Astrocyte of the hippocampus (primary cell): ENCODE measurements at regions not wholly inside any gene's neighbourhood (a gene's known extent, or its start where the extent isn't known, plus 50 kb on each side); places are given as distances from the start of the nearest gene placed in this dataset.
"Not testable (repeated sequence)": the region's sequence is repeated elsewhere in the genome, so short reads cannot be mapped to it uniquely, and the experiment has no call there.

Experiments used
- DNase-seq: peaks from one replicate; pipeline ENCODE4 v3.0.0; 2011; ENCODE audit warnings: low read depth, low spot score

DNA sequence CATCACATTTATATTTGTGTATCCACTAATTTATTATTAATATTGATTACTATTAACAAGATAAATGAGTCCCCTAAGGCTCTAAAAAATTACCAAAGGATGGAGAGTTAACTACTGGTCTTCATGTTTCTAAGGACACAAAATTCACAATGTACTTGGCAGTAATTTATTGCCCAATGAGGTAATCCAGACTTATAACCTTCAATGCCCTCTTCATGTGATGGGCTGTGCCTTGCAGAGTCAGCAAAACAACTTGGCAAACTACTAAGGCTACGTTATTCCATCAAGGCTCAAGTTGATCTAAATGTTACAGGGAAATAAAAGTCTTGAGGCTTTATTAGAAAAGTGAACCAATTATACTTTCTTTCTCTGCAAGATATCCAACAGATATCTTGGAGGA is 804.9 kb upstream of the NXPH2 start:
- no peak for DNase-seq

DNA sequence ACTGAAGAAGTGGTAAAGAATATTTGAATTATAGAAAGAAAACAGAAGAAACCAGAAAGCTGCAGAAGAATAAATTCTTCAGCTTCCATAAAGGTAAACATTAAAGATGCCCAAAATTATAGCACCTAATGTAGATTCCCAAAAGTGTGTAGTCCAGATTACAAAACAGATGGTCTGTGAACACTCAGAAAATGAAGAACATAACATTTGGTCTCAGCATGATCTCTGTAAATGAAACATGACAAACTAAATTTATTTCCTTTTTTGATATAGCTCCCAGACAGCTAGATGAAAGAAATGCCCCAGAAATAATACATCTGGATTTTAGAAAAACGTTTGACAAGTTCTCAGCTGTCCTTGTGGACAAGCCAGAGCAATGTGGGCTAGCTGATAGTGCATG is 794.2 kb upstream of the NXPH2 start:
- DNase-seq = no peak

DNA sequence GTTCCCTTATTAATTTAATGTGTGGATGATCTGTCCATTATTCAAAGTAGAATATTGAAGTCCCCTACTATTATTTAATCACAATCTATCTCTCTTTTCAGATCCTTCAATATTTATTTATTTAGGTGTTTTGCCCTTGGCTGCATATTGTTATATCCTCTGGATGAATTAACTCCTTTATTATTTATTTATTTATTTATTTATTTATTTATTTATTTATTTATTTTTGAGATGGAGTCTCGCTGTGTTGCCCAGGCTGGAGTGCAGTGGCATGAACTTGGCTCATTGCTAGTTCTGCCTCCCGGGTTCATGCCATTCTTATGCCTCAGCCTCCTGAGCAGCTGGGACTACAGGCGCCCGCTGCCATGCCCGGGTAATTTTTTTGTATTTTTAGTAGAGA is 776.6 kb upstream of the NXPH2 start:
- DNase-seq = no peak

DNA sequence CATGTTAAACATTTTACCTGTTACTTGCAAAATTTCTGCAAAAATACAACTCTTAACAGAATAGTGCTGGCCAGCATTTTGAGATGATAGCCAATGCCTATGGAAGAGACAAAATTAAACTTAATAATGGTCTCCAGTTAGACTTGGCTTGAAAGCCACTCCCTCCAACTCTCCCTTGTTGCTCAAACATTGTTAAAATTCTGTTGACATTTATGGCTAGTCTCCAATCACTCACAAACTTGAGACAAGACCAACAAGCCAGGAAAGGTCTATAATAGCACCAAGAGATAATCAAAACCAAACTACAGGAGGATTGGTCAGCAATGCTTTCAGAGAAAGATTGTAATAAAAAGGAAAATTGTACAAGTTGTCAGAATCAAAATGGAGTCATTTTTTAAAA is 770.7 kb upstream of the NXPH2 start:
- DNase-seq = no peak

DNA sequence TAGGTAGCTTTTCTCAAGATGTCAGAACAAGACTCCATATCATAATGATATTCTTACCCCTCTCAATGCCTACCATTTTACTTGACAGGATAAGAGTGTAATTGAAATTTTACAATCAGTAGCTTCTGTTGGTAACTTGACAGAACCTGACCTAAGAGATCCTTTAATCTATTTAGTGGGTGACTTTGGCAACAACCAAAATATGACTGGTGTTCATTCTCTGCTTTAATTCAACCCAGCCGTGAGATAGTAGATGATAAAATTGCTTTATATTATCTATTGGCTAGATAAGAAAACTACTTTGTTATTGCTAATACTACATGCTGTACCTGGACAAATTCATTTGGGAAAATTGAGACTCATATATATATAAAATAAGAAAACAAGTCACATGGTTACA is 770.2 kb upstream of the NXPH2 start:
- no peak for DNase-seq

DNA sequence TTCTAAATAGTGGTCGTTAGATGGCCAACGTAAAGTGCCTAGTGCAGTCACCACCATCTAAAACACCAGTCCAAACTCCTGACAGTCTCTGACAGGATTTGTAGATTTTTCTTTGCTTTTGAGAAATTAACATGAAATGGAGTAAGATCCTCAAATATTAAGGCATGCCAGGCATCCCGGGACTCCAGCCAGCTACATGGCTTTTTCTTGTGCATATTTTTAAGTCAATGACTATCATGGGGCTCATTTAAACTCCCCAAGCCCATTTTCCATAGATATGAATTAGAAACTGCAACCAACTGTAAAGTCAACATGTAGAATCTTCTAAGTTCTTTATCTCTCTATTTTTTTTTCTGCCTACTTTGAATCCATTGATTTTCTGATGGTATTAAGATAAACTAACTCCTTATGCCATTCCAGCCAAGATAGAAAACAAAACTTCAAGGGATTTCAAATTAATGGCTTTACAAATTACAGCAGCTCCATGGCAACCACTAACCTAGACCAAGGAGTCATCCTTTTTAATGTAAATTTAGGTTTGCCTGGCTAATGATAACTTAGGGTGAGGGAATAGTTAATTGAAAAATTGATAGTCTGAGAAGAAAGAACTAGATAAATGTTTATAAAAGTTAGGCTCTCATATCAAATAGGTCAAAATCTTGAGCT is 764.1 kb upstream of the NXPH2 start:
- DNase-seq = peak; percentile 28

DNA sequence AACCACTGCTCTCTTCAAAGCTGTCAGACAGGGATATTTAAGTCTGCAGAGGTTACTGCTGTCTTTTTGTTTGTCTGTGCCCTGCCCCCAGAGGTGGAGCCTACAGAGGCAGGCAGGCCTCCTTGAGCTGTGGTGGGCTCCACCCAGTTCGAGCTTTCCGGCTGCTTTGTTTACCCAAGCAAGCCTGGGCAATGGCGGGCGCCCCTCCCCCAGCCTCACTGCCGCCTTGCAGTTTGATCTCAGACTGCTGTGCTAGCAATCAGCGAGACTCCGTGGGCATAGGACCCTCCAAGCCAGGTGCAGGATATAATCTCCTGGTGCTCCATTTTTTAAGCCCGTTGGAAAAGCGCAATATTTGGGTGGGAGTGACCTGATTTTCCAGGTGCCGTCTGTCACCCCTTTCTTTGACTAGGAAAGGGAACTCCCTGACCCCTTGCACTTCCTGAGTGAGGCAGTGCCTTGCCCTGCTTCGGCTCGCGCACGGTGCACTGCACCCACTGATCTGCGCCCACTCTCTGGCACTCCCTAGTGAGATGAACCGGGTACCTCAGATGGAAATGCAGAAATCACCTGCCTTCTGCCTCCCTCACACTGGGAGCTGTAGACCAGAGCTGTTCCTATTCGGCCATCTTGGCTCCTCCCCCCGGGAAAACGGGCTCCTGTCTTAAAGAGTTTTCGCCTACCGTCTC is 758.3 kb upstream of the NXPH2 start:
- DNase-seq = not testable (repeated sequence)

DNA sequence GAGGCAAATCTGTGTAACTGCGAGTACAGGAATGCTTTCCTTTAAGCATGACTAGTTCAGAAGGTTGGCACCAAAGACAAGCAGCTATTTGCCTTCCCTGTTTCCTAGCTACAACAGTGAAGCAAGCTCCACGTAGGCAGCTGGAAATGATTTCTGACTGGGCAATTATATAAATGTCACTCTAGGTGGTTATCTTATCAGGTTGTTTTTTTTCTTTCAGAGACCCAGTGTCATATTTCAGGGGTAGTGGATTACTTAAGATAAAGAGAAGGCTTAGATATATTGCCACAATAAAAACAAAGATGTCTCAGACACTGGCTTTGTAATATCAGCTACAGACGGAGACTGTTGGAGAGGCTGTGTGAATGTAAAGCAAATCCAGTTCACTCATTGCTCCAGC is 748.9 kb upstream of the NXPH2 start:
- DNase-seq = peak; percentile 63

DNA sequence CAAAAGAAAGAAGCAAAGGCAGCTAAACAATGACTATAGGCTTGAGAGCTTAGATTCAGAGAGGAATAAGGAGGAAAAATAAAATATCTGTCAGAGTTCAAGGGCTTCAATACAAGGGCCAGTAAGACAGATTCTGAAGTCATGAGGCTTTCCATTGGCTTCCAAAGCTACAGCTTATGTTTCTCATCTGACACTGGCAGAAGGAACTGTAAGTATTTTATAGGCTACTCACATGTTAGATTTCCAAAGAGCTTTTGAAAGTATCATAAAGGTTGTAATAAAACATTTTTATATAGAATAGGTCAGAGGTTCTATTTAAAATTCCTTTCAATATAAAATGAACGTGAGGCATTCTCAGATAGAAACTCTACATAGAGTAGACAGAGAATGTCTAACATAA is 746.6 kb upstream of the NXPH2 start:
- no peak for DNase-seq

DNA sequence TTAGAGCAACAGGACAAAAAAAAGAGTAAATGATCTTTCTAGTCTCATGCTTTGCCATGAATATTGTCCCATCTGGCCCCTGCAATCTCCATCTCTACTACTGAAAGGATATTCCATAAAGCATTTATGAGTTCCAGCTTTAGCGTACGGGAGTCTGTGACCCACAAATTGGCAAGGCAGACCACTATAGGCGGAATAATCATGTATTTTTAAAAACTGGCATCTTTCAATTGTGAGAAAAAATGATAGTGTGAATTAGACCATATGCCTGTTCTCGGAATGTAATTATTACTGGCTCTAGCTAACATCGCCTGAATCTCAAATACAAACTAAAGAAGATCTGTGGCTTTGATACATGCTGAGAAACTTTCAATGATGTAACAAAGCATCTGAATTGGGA is 738.1 kb upstream of the NXPH2 start:
- no peak for DNase-seq

DNA sequence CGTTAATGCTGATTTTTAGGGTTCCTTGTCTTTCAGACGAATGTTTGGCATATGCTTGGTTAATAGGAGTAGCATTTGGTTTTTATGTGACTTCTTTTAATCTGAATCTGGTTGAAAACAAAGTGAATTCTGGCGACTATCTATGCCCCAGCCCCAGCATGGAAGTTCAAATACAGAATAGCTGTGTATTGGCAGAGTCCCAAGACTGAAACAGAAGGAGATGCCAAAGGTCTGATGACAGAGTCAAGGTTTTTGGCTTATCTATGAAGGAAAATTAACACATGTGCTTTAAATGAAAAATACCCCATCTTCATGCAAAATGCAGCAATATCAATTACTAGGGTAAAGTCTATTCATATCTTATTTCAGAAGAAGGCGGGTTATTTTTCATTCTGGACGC is 734.8 kb upstream of the NXPH2 start:
- DNase-seq = peak; percentile 3

DNA sequence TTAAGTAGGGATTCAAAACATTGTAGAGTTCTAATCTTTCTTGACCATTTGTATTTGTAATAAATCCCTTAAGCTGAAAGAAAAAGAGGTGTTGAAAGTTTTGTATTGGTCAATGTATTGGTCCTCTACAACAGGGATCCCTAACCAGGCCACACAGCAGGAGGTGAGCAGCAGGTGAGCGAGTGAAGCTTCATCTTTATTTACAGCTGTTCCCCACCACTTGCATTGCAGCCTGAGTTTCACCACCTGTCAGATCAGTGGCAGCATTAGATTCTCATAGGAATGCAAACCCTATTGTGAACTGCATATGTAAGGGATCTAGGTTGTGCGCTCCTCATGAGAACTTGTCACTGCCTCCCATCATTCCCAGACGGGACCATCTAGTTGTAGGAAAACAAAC is 715.7 kb upstream of the NXPH2 start:
- no peak for DNase-seq

DNA sequence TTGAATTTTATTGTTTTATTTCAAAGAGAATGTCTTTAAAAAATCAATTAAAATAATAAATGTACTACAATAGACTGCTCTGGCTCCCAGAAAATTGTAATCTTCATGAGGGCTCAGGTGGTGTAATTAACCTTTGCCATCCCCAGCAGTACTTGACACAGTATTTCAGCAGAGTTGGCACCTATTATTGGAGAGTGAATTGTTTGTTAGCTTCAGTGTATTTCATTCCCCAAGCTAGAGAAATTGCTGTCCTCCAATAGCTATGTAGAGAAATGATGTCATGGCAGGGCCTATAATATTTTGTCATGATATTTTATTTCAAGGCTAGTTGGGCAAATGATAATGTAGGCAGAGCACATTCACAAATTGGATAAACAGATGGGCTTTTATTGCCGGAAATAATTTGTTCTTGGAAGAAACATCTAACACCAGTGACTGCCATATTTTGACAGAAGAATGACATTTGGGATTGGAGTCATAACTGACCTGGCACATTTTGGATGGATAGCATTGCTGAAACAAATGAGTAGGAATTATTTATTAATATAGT is 712.0 kb upstream of the NXPH2 start:
- no peak for DNase-seq

DNA sequence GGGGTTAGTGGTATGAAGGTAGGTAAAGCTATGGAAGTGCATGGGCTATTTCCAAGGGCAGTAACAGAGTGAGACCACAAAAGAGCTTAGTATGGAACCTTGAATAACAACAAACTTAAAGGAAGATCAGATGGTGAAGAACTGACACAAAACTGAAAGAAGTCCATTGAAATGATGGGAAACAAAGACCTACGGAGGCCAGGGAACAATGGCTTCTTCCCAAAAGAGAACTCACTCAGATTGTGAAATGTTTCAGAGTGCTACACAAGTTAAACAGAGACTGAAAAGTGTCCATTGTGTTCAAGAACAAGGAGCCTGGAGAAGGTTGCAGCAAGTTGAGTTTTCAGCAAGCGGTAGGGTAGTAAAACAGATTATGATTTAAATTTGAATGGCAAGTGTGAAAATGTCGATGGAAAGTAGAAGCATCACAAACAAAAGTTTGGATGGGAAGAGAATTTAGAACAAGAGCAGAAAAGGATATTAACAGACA is 700.0 kb upstream of the NXPH2 start:
- DNase-seq = no peak

DNA sequence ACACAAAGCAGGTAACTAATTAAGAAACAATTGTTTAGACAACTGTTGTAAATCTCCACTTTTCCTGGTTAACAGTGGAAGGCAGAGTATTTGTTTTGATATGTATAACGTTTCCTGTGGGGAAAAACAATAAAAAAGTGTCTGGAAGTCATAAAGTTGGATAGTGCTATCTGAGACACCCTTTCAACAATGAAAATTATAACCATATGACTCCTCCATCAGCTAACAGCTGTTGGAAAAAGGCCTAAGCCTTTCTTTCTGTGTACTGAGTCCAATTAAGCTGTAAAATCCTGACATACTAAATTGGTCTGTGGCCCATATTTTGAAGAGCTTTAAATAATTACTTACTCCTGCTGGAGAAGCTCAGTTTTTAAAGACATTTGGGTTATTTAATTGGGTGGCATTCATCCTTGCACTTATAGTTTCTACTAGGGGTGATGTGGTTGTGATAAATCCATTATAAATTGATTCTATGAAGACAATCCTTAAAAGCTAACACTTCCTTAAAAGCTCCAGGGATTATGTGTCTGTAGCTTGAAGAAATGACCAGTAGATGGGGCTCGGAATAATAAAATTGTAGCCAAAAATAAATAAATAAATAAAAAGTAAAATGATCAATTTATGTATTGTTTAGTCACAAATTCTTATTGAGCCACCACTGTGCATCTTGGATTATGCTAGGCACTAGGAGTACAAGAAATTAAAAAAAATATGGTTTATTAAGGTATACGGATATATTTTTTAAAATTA is 698.1 kb upstream of the NXPH2 start:
- no peak for DNase-seq

DNA sequence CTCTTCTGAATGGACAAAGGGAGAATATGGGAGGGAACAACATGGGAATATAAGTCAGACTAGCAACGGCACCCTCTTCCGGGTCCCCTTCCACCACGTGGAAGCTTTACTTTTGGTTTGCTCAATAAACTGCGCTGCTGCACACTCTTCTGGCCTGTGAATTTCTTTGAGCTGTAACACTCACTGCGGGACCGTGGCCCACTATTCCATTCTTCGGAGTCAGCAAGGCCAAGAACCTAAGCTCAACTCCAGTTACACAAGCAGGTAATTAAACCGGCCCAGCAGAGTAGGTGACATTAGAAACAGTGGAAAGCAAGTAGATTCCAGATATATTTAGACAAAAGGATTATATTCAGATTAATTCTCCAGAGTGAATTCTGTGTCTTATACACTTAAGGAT is 697.4 kb upstream of the NXPH2 start:
- no peak for DNase-seq

DNA sequence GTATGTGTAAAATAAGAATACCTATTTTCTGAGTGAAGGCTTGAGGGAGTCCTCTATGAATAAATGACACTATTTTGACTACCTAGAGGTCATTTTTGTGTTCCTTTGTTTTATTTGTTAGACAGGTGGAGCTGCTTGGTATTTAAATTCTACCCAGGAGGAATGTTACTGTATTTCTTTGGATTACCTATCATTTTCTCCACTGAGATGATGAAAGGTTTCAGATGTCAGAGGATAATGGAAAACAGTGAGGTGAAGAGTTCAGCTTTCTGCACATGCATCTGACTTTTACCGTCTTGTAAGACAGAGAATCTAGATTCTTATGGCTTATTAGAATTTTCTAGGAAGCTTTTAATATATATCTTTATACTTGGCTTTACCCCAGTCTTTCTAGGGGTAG is 689.8 kb upstream of the NXPH2 start:
- DNase-seq = no peak

DNA sequence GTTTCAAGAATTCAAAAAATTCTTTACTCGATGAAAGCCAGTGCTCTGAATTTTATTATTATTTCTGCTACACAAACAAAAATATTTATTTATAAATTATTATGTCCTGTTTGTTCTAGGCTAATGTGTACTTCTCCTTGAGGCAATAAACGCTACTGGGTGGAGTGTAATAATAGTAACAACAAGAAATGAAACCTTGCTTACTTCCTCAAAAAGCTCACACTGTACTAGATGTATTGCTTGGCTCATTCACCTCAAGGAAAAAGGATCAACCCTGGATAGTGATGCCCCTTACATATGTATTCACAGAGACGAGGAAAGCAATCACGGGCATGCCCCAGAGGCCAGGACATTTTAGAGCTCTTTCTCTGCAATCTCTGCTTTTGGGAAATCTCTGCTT is 685.6 kb upstream of the NXPH2 start:
- no peak for DNase-seq

DNA sequence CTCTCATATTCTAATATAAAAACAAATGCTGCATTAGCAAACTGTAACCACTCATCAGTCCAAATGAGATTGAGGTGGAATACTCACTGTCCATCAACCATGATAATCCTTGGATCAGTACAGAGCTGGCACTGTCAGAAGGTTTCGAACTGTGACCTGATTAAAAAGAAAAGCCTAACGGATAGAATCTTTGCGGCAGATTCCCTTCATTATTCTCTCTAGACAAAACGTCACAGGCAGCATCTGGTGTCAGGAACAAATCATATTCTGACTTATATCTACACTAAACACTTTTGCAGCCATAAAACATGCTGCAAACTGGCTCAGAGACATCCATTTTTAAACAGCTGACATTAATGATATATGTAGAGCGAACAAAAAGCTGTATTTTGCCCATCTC is 677.7 kb upstream of the NXPH2 start:
- no peak for DNase-seq

DNA sequence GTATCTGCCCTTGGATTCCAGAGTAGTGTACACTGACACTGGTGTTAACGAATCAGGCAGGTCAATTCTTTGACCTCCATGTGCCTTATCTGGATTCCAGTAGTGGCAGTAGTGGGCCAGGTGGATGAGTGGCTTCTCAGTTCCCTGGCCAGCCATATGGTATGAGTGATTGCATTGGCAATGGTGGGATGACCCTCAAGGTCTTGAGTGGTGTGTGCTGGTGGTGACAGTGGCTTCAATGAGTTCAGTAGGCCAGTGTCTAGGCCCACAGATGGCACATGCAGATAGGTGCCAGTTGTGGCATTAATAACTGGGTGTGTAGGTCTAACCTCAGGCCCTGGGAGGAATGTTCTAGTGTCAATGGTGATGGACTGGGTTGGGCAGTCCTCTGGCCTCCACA is 674.1 kb upstream of the NXPH2 start:
- DNase-seq = no peak

DNA sequence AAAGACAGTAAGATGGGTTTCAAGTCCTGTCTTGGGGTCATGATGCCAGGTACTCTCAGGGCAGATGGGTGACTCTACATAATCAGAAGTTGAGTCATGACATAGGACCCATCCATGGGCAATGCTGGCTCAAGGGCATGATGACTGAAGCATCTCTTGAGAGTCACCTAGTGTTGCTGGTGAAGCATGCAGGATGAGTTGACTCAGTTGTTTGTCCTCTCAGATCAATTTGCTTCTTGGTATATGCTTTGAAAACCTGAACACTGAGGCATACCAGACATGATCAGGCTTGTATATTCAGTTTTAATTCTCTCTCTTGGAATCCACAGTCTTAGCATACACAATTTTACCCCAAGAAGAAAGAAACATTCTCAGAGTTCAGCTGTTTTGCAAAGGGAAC is 658.9 kb upstream of the NXPH2 start:
- no peak for DNase-seq

DNA sequence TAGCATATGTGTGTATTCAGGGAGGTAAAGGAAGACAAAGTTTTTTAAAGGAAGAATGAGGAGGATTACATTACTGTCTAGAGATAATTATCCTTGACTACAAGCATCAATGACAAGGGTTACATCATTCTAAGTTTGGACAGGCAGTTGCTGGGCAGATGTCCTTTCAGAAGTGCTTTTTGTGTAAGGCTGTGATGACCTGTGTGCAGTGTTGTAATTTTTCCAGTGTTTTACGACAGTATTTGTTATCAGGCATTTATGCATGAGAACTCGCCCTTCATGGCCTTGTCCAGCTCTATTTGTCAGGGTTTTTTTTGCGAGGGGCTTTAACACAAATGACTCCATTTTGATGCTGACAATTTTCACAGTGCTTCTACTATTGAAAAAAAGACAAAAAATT is 658.3 kb upstream of the NXPH2 start:
- DNase-seq = no peak

DNA sequence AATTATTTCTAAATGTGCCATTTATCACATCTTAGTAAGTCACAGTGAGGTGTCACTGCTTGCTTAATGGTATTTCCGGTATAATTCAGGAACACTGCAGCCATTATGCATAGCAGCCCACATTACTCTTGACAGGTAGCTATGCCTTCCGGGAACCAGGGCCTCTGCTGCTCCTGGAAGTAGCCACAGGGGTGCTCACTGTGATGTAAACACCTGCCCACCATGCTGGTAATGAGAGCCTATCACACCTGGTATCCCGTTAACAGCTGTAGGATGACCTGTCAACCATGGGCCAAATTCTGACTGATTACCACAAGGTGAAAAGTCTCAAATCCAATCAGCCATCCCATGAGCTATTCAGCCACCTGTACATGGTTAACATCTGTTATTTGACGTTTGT is 647.0 kb upstream of the NXPH2 start:
- no peak for DNase-seq
